ENCODE measurements at regions not wholly inside any gene's neighbourhood (a gene's known extent, or its start where the extent isn't known, plus 50 kb on each side); places are given as distances from the start of the nearest gene placed in this dataset.

GRCh38 chr10:22477334-22478287 is 132.3 kb downstream of the SPAG6 start:
- peaks cover 99% of the 10 kb centered on the region for H3K27me3 ChIP-seq (ENCODE audit: insufficient read depth)
- H4K20me1 ChIP-seq (replicated peaks; ENCODE audit: insufficient read depth) = peaks cover 6% of the 10 kb centered on the region; the same call in 1 of the 2 replicates
- peak overlapping the region; percentile 90 for H2AFZ ChIP-seq
- H3K4me3 ChIP-seq = peak overlapping the region; percentile 72
- no peak overlapping the region for H3K27ac Mint-ChIP-seq
- no peaks in the 10 kb centered on the region for H3K9me3 Mint-ChIP-seq
- no peaks in the 10 kb centered on the region; the same call in 2 of the 3 replicates for H3K36me3 Mint-ChIP-seq (ENCODE audit: low read depth)
- no peaks in the 10 kb centered on the region for H3K9me2 ChIP-seq (ENCODE audit: insufficient read depth)
- H3K79me2 ChIP-seq (replicated peaks; ENCODE audit: insufficient read depth) = no peaks in the 10 kb centered on the region
- TF ChIP-seq EZH2phosphoT487 (IDR thresholded peaks at IDR 0.05; ENCODE audit: unreplicated experiment) (peak; percentile 82), CTCF (conservative IDR thresholded peaks at IDR 0.05; ENCODE audit: low read depth in 2 of 2) (no peak), EZH2 (IDR thresholded peaks at IDR 0.05; ENCODE audit: low read depth, unreplicated experiment) (peak; percentile 72), JUNB (IDR thresholded peaks at IDR 0.05; ENCODE audit: unreplicated experiment) (no peak)
- H3K27me3 Mint-ChIP-seq (ENCODE audit: insufficient read depth, low read depth, poor library complexity) = peaks cover 84% of the 10 kb centered on the region
- H3K4me2 ChIP-seq = peak overlapping the region; percentile 94
- no peaks in the 10 kb centered on the region for H3K36me3 ChIP-seq (ENCODE audit: insufficient read depth)
- peaks cover 48% of the 10 kb centered on the region for H3K4me1 Mint-ChIP-seq
- H3K4me3 Mint-ChIP-seq = peak overlapping the region; percentile 74
- no peak overlapping the region for H3K27ac ChIP-seq (ENCODE audit: low read depth)
- peaks cover 34% of the 10 kb centered on the region for H3K4me1 ChIP-seq (ENCODE audit: insufficient read depth)
- peak; percentile 83 for ATAC-seq
- DNase-seq (ENCODE audit: low spot score) = peak; percentile 78
- H3F3A ChIP-seq (replicated peaks; ENCODE audit: low read depth) = peaks cover 12% of the 10 kb centered on the region

GRCh38 chr10:22478555-22479334 is 133.4 kb downstream of the SPAG6 start:
- Histone ChIP-seq H3K36me3 (ENCODE audit: insufficient read depth) (no peaks in the 10 kb centered on the region), H3F3A (replicated peaks; ENCODE audit: low read depth) (peaks cover 12% of the 10 kb centered on the region), H3K4me2 (no peak overlapping the region), H3K27me3 (ENCODE audit: insufficient read depth) (peaks cover 88% of the 10 kb centered on the region), H3K4me1 (ENCODE audit: insufficient read depth) (peaks cover 35% of the 10 kb centered on the region), H4K20me1 (replicated peaks; ENCODE audit: insufficient read depth) (peaks cover 6% of the 10 kb centered on the region; the same call in 1 of the 2 replicates), H3K4me3 (no peak overlapping the region), H3K27ac (ENCODE audit: low read depth) (no peak overlapping the region), H2AFZ (no peak overlapping the region), H3K79me2 (replicated peaks; ENCODE audit: insufficient read depth) (no peaks in the 10 kb centered on the region), H3K9me2 (ENCODE audit: insufficient read depth) (no peaks in the 10 kb centered on the region)
- H3K4me1 Mint-ChIP-seq = peaks cover 48% of the 10 kb centered on the region
- H3K27me3 Mint-ChIP-seq (ENCODE audit: insufficient read depth, low read depth, poor library complexity) = peaks cover 76% of the 10 kb centered on the region
- ATAC-seq (no peak), DNase-seq (ENCODE audit: low spot score) (no peak)
- no peaks in the 10 kb centered on the region; the same call in 2 of the 3 replicates for H3K36me3 Mint-ChIP-seq (ENCODE audit: low read depth)
- H3K27ac Mint-ChIP-seq = no peak overlapping the region
- TF ChIP-seq CTCF (conservative IDR thresholded peaks at IDR 0.05; ENCODE audit: low read depth in 2 of 2) = no peak
- no peak for TF ChIP-seq STAT1 (IDR thresholded peaks at IDR 0.05; ENCODE audit: unreplicated experiment)
- no peak overlapping the region; the same call in 2 of the 3 replicates for H3K4me3 Mint-ChIP-seq
- H3K9me3 Mint-ChIP-seq = no peaks in the 10 kb centered on the region

Data from GM23338 (cell line).